HCT116 (cell line): ENCODE measurements at regions not wholly inside any gene's neighbourhood (a gene's known extent, or its start where the extent isn't known, plus 50 kb on each side); places are given as distances from the start of the nearest gene placed in this dataset.

Experiments used
- ATAC-seq: fragments of 200-7000 bp; cut with Tn5 transposase; 2 replicates; pipeline ENCODE4 v1.9.1; 2020; ENCODE audit warnings: mild to moderate bottlenecking, moderate library complexity
- BruUV-seq: library from RNA; stranded (reverse); fragments of 400-500 nt; replicated peaks from 2 replicates; lab custom pipeline; 2021; lab: Mats Ljungman, UMichigan
- CTCF ChIA-PET: fragments of 300-600 bp; sonication (Branson Sonifier 250); formaldehyde crosslinking; loops from one replicate; lab custom pipeline; 2021; ENCODE audit warnings: antibody characterized with exemption; lab: Charles Lee
- POLR2A ChIA-PET: fragments of 300-600, 350-600 bp; sonication (Branson Sonifier 250); formaldehyde crosslinking; loops from one replicate; lab custom pipeline; 2021; ENCODE audit warnings: antibody characterized with exemption; lab: Charles Lee
- RAD21 ChIA-PET, 2 experiments: fragments of 300-600 bp; sonication (Branson Sonifier 250); formaldehyde crosslinking; loops; one replicate each; lab custom pipeline; 2023; ENCODE audit warnings: low total read pairs in 2 of 2; ENCODE audit not compliant: uncharacterized antibody in 2 of 2, unreplicated experiment in 2 of 2, low non-redundant PET in 1 of 2; lab: Charles Lee
- DNase-seq: peaks from one replicate; pipeline ENCODE4 v3.0.0-alpha.2; 2010; ENCODE audit warnings: low read depth, low spot score
- H2AFZ ChIP-seq: fragments of 200-600 bp; shearing (Covaris generic), sonication (generic); 2 replicates; pipeline ENCODE4 v1.6.1; 2017; ENCODE audit warnings: low read depth, mixed run types, mixed read lengths, antibody characterized with exemption, low read length; ENCODE audit not compliant: poor library complexity, severe bottlenecking
- H3K27ac ChIP-seq: 2 replicates; pipeline ENCODE4 v1.5.1; 2012; ENCODE audit warnings: low read depth, low read length
- H3K27me3 ChIP-seq: fragments of 200-600 bp; sonication (generic); 2 replicates; pipeline ENCODE4 v1.6.1; 2016; ENCODE audit warnings: mixed run types, low read length, mixed read lengths; ENCODE audit not compliant: insufficient read depth
- H3K36me3 ChIP-seq, 2 experiments: fragments of 200-500 bp in 1 of 2; fragments of 200-600 bp in 1 of 2; sonication (Bioruptor generic) in 1 of 2; sonication (generic) in 1 of 2; 2 replicates each; pipeline versions ENCODE4 v1.5.1 to v1.6.1; 2014 to 2016; ENCODE audit warnings: low read length in 2 of 2, inconsistent platforms in 1 of 2, mixed read lengths in 1 of 2, mixed run types in 1 of 2; ENCODE audit not compliant: insufficient read depth in 2 of 2, control insufficient read depth in 1 of 2
- H3K4me1 ChIP-seq, 2 experiments: fragments of 200-600 bp in 1 of 2; sonication (generic) in 1 of 2; 2 replicates each; pipeline versions ENCODE4 v1.5.1 to v1.6.1; 2012 to 2017; ENCODE audit warnings: low read length in 2 of 2, inconsistent platforms in 1 of 2, mild to moderate bottlenecking in 1 of 2, mixed read lengths in 1 of 2, mixed run types in 1 of 2, moderate library complexity in 1 of 2; ENCODE audit not compliant: insufficient read depth in 2 of 2, control insufficient read depth in 1 of 2
- H3K4me2 ChIP-seq: fragments of 200-600 bp; sonication (generic); 2 replicates; pipeline ENCODE4 v1.6.1; 2017; ENCODE audit warnings: mixed run types, low read length, mixed read lengths
- H3K4me3 ChIP-seq, 2 experiments: fragments of 200-600 bp in 1 of 2; sonication (generic) in 1 of 2; replicated peaks in 1 of 2; 2 replicates each; pipeline ENCODE4 v1.5.1; 2011 to 2016; ENCODE audit warnings: low read length in 2 of 2, control low read depth in 1 of 2, low read depth in 1 of 2, mild to moderate bottlenecking in 1 of 2, mixed read lengths in 1 of 2, mixed run types in 1 of 2
- H3K79me2 ChIP-seq: fragments of 200-600 bp; sonication (generic); 2 replicates; pipeline ENCODE4 v1.6.1; 2017; ENCODE audit warnings: mild to moderate bottlenecking, mixed run types, low read length, moderate library complexity, mixed read lengths; ENCODE audit not compliant: insufficient read depth
- H3K9ac ChIP-seq: fragments of 200-600 bp; sonication (generic); 2 replicates; pipeline ENCODE4 v1.6.1; 2016; ENCODE audit warnings: low read length, mixed read lengths
- H3K9me2 ChIP-seq: fragments of 200-600 bp; sonication (generic), shearing (Covaris generic); 2 replicates; pipeline ENCODE4 v1.6.1; 2017; ENCODE audit warnings: mixed run types, mild to moderate bottlenecking, moderate library complexity; ENCODE audit not compliant: insufficient read depth
- H3K9me3 ChIP-seq, 2 experiments: fragments of 200-500 bp in 1 of 2; fragments of 200-600 bp in 1 of 2; sonication (Bioruptor generic) in 1 of 2; sonication (generic) in 1 of 2; 2 replicates each; pipeline ENCODE4 v1.6.1; 2014 to 2017; ENCODE audit warnings: low read length in 2 of 2, mixed read lengths in 2 of 2, inconsistent platforms in 1 of 2, low read depth in 1 of 2, mild to moderate bottlenecking in 1 of 2, mixed run types in 1 of 2, moderate library complexity in 1 of 2; ENCODE audit not compliant: control insufficient read depth in 1 of 2, insufficient read depth in 1 of 2
- H4K20me1 ChIP-seq: fragments of 200-600 bp; sonication (generic), shearing (Covaris generic); 2 replicates; pipeline ENCODE4 v1.6.1; 2017; ENCODE audit warnings: mixed run types, mild to moderate bottlenecking, moderate library complexity; ENCODE audit not compliant: insufficient read depth
- CBX3 ChIP-seq: IDR thresholded peaks from 2 replicates; pipeline ENCODE4 v1.6.1; 2012; ENCODE audit warnings: low read depth
- CEBPB ChIP-seq: IDR thresholded peaks from 2 replicates; pipeline ENCODE4 v1.6.1; 2012; ENCODE audit warnings: low read depth
- EGR1 ChIP-seq: IDR thresholded peaks from 2 replicates; pipeline ENCODE4 v1.6.1; 2012; ENCODE audit warnings: low read depth
- ELF1 ChIP-seq: IDR thresholded peaks from 2 replicates; pipeline ENCODE4 v1.6.1; 2012; ENCODE audit warnings: low read depth, borderline replicate concordance
- EZH2 ChIP-seq: fragments of 200-600 bp; sonication (generic); IDR thresholded peaks from 2 replicates; pipeline ENCODE4 v1.6.1; 2017; ENCODE audit warnings: antibody characterized with exemption, mixed run types
- JUND ChIP-seq: IDR thresholded peaks from 2 replicates; pipeline ENCODE4 v1.6.1; 2012
- POLR2AphosphoS5 ChIP-seq: IDR thresholded peaks from 2 replicates; pipeline ENCODE4 v1.6.1; 2011; ENCODE audit warnings: mild to moderate bottlenecking, low read depth, low read length, moderate library complexity
- RAD21 ChIP-seq: IDR thresholded peaks from 2 replicates; pipeline ENCODE4 v1.6.1; 2012; ENCODE audit warnings: low read depth, mild to moderate bottlenecking
- SIN3A ChIP-seq: IDR thresholded peaks from 2 replicates; pipeline ENCODE4 v1.6.1; 2012; ENCODE audit warnings: low read depth
- SP1 ChIP-seq: IDR thresholded peaks from 2 replicates; pipeline ENCODE4 v1.6.1; 2012; ENCODE audit warnings: low read depth
- SRF ChIP-seq: IDR thresholded peaks from 2 replicates; pipeline ENCODE4 v1.6.1; 2012; ENCODE audit warnings: low read depth
- YY1 ChIP-seq: IDR thresholded peaks from 2 replicates; pipeline ENCODE4 v1.6.1; 2011; ENCODE audit warnings: low read length, low read depth, moderate library complexity, mild to moderate bottlenecking; ENCODE audit not compliant: insufficient replicate concordance; ENCODE audit errors: extremely low read depth
- ZFX ChIP-seq: fragments of 450-650 bp; IDR thresholded peaks from 2 replicates; pipeline ENCODE4 v1.6.1; 2017
- ZNF274 ChIP-seq: fragments of 200-500 bp; sonication (Bioruptor generic); IDR thresholded peaks from 2 replicates; pipeline ENCODE4 v1.6.1; 2014; ENCODE audit warnings: mild to moderate bottlenecking, low read depth, low read length, inconsistent platforms
- intact Hi-C: fragments of 100-400 bp; cut with micrococcal nuclease; formaldehyde crosslinking; loops from 2 replicates; pipeline ENCODE4 v1.10.0; 2022
- TF ChIP-seq, protein P1 (sequence below): IDR thresholded peaks from 2 replicates; pipeline ENCODE4 v1.6.1; 2011; ENCODE audit warnings: mild to moderate bottlenecking, low read length, moderate library complexity; ENCODE audit not compliant: insufficient replicate concordance; ENCODE audit errors: extremely low read depth
- TF ChIP-seq, protein P2 (sequence below): IDR thresholded peaks from 2 replicates; pipeline ENCODE4 v1.6.1; 2012; ENCODE audit warnings: low read depth
- TF ChIP-seq, protein P3 (sequence below): IDR thresholded peaks from 2 replicates; pipeline ENCODE4 v1.6.1; 2012

DNA sequence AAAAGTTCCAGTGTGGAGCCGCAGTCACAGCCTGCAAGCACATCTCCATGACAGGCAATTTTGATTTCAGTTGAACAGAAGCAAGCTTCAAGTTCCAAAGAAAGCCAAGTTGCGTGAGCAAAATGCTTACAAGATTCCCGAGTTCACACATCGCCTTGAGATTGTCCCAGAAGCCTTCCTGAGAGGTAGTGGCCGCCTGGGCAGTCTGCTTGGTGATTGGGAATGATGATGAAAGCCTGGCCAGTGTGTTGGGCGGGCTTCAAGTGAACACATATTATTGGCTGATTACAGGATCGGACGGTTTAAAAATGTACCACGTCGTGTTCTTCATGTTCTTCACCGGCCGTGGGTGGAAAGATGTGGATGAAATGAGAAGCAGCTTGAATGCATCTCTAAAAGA, 185.5 kb downstream of the FOXL1 start:
- DNase-seq (no peak), ATAC-seq (no peak)
- no TSS peak for BruUV-seq

DNA sequence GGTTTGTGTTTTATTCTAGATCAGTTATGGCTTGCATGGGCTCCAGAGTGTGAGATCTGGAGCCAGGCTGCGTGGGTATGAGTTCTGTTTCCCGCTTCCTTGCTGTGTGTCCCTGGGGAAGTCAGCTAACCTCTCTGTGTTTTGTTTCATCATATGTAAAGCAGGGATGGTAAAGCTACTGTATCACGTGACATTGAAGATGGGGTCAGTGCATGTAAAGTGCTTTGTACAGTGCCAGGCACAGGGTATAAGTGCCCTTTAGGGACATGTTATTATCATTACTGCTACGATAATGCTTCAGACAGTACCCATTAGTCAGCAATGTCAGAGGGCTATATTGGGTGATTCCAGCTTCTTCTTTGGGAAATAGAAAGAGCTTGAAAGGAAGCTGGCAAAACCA, 186.2 kb downstream of the FOXL1 start:
- CTCF ChIA-PET = no interaction called here
- Histone ChIP-seq H3K9ac (no peak overlapping the region), H3K9me2 (no peaks in the 10 kb centered on the region), H4K20me1 (no peaks in the 10 kb centered on the region), H3K4me2 (no peak overlapping the region), H3K27ac (no peak overlapping the region), H3K4me3 (no peak overlapping the region), H3K36me3 (no peaks in the 10 kb centered on the region), H2AFZ (no peak overlapping the region), H3K9me3 (peaks cover 0 to 6% of the 10 kb centered on the region in 2 experiments; a peak in 1 of 4 replicates), H3K79me2 (no peaks in the 10 kb centered on the region), H3K27me3 (peaks cover 46% of the 10 kb centered on the region), H3K4me1 (peaks cover 0 to 4% of the 10 kb centered on the region in 2 experiments; a peak in 3 of 4 replicates)
- RAD21 ChIA-PET = no interaction called here
- ATAC-seq (no peak), DNase-seq (no peak)
- no TSS peak for BruUV-seq
- POLR2A ChIA-PET = no interaction called here
- intact Hi-C loops = loop anchor here (5.0 kb wide), 2 partner anchors 202 to 313 kb away; no protein-coding TSS in a partner anchor
- TF ChIP-seq CBX3 (no peak), EGR1 (no peak), EZH2 (no peak), SRF (no peak), RAD21 (no peak), ZNF274 (no peak), JUND (no peak), SP1 (no peak), SIN3A (no peak), ZFX (no peak)
- TF ChIP-seq, protein P1, sequence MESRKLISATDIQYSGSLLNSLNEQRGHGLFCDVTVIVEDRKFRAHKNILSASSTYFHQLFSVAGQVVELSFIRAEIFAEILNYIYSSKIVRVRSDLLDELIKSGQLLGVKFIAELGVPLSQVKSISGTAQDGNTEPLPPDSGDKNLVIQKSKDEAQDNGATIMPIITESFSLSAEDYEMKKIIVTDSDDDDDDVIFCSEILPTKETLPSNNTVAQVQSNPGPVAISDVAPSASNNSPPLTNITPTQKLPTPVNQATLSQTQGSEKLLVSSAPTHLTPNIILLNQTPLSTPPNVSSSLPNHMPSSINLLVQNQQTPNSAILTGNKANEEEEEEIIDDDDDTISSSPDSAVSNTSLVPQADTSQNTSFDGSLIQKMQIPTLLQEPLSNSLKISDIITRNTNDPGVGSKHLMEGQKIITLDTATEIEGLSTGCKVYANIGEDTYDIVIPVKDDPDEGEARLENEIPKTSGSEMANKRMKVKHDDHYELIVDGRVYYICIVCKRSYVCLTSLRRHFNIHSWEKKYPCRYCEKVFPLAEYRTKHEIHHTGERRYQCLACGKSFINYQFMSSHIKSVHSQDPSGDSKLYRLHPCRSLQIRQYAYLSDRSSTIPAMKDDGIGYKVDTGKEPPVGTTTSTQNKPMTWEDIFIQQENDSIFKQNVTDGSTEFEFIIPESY = no peak
- TF ChIP-seq, protein P2, sequence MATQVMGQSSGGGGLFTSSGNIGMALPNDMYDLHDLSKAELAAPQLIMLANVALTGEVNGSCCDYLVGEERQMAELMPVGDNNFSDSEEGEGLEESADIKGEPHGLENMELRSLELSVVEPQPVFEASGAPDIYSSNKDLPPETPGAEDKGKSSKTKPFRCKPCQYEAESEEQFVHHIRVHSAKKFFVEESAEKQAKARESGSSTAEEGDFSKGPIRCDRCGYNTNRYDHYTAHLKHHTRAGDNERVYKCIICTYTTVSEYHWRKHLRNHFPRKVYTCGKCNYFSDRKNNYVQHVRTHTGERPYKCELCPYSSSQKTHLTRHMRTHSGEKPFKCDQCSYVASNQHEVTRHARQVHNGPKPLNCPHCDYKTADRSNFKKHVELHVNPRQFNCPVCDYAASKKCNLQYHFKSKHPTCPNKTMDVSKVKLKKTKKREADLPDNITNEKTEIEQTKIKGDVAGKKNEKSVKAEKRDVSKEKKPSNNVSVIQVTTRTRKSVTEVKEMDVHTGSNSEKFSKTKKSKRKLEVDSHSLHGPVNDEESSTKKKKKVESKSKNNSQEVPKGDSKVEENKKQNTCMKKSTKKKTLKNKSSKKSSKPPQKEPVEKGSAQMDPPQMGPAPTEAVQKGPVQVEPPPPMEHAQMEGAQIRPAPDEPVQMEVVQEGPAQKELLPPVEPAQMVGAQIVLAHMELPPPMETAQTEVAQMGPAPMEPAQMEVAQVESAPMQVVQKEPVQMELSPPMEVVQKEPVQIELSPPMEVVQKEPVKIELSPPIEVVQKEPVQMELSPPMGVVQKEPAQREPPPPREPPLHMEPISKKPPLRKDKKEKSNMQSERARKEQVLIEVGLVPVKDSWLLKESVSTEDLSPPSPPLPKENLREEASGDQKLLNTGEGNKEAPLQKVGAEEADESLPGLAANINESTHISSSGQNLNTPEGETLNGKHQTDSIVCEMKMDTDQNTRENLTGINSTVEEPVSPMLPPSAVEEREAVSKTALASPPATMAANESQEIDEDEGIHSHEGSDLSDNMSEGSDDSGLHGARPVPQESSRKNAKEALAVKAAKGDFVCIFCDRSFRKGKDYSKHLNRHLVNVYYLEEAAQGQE = no peak

More for the DNA sequence above, 185.5 kb downstream of the FOXL1 start:
- Histone ChIP-seq H3K4me1 (peaks cover 0 to 4% of the 10 kb centered on the region in 2 experiments; a peak in 3 of 4 replicates), H3K79me2 (no peaks in the 10 kb centered on the region), H3K9me3 (peaks cover 0 to 6% of the 10 kb centered on the region in 2 experiments; a peak in 1 of 4 replicates), H2AFZ (no peak overlapping the region), H3K9me2 (no peaks in the 10 kb centered on the region), H3K27me3 (peaks cover 42% of the 10 kb centered on the region), H3K27ac (no peak overlapping the region), H4K20me1 (no peaks in the 10 kb centered on the region), H3K4me2 (no peak overlapping the region), H3K9ac (no peak overlapping the region), H3K4me3 (no peak overlapping the region), H3K36me3 (no peaks in the 10 kb centered on the region)
- ChIA-PET CTCF (no interaction called here), RAD21 (no interaction called here), POLR2A (no interaction called here)
- TF ChIP-seq, protein P3, sequence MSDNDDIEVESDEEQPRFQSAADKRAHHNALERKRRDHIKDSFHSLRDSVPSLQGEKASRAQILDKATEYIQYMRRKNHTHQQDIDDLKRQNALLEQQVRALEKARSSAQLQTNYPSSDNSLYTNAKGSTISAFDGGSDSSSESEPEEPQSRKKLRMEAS = no peak
- TF ChIP-seq SRF (no peak), EZH2 (no peak), ELF1 (no peak), YY1 (no peak), SP1 (no peak), CEBPB (no peak), CBX3 (no peak), SIN3A (no peak), POLR2AphosphoS5 (no peak)
- intact Hi-C loops = loop anchor here (5.0 kb wide), 2 partner anchors 202 to 313 kb away; no protein-coding TSS in a partner anchor
